ENCODE measurements at regions not wholly inside any gene's neighbourhood (a gene's known extent, or its start where the extent isn't known, plus 50 kb on each side); places are given as distances from the start of the nearest gene placed in this dataset.
"Not testable (repeated sequence)": the region's sequence is repeated elsewhere in the genome, so short reads cannot be mapped to it uniquely, and the experiment has no call there.

DNA sequence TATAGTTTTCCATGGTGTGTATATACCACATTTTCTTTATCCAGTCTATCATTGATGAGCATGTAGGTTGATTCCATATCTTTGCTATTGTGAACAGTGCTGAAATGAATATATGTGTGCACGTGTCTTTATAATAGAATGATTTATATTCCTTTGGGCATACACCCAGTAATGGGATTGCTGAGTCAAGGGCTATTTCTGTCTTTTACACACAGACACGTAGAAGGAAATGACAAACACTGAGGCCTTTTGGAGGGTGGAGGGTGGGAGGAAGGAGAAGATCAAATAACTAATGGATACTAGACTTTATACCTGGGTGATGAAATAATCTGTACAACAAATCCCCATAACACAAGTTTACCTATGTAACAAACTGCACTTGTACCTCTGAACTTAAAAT is 1025.7 kb downstream of the NCAM2 start:
- TF ChIP-seq ARNT (IDR thresholded peaks at IDR 0.05); LEF1 (IDR thresholded peaks at IDR 0.05; ENCODE audit: borderline replicate concordance); FOXA1 (IDR thresholded peaks at IDR 0.05); HDGF (IDR thresholded peaks at IDR 0.05; ENCODE audit: borderline replicate concordance); FOXM1 (IDR thresholded peaks at IDR 0.05; ENCODE audit: borderline replicate concordance); PKNOX1 (IDR thresholded peaks at IDR 0.05); CTBP1 (IDR thresholded peaks at IDR 0.05; ENCODE audit: borderline replicate concordance); SUZ12 (IDR thresholded peaks at IDR 0.05); SP1 (IDR thresholded peaks at IDR 0.05); NFRKB (IDR thresholded peaks at IDR 0.05); TARDBP (IDR thresholded peaks at IDR 0.05); FOXK2 (IDR thresholded peaks at IDR 0.05); BHLHE40 (IDR thresholded peaks at IDR 0.05; ENCODE audit: borderline replicate concordance): not testable (repeated sequence)
